Kidney (tissue), 13 donors: ENCODE measurements at regions not wholly inside any gene's neighbourhood (a gene's known extent, or its start where the extent isn't known, plus 50 kb on each side); places are given as distances from the start of the nearest gene placed in this dataset.

Source experiments
- DNase-seq, 5 donors: peaks; one replicate each; pipeline ENCODE4 v3.0.0-alpha.2; 2013 to 2020
- FAIRE-seq: peaks from 2 replicates; lab custom pipeline; 2012; peaks lifted over from hg19 to GRCh38; lab: Jason Lieb, UNC
- H3K27ac ChIP-seq, 2 donors: one replicate each; pipeline ENCODE4 v1.7.0; 2013; ENCODE audit warnings: low read depth in 2 of 2, low read length in 2 of 2, inconsistent platforms in 1 of 2
- H3K27me3 ChIP-seq: one replicate; pipeline ENCODE4 v1.7.1; 2013; ENCODE audit warnings: low read length, inconsistent platforms; ENCODE audit not compliant: control insufficient read depth, insufficient read depth
- H3K36me3 ChIP-seq, 3 donors: one replicate each; pipeline versions ENCODE4 v1.7.0 to v1.7.1; 2013; ENCODE audit warnings: low read length in 3 of 3, control low read depth in 1 of 3, inconsistent platforms in 1 of 3; ENCODE audit not compliant: insufficient read depth in 3 of 3, control insufficient read depth in 2 of 3
- H3K4me1 ChIP-seq, 3 donors: one replicate each; pipeline versions ENCODE4 v1.7.0 to v1.7.1; 2013; ENCODE audit warnings: low read length in 3 of 3, inconsistent platforms in 1 of 3, low read depth in 1 of 3; ENCODE audit not compliant: control insufficient read depth in 2 of 3, insufficient read depth in 2 of 3
- H3K4me3 ChIP-seq, 3 donors: one replicate each; pipeline versions ENCODE4 v1.7.0 to v1.8.1; 2013; ENCODE audit warnings: low read length in 3 of 3, control low read depth in 1 of 3, inconsistent platforms in 1 of 3
- H3K9ac ChIP-seq, 3 donors: one replicate each; pipeline versions ENCODE4 v1.7.0 to v1.7.1; 2013; ENCODE audit warnings: low read length in 3 of 3, control low read depth in 1 of 3, inconsistent platforms in 1 of 3
- H3K9me3 ChIP-seq, 3 donors: one replicate each; pipeline versions ENCODE4 v1.7.0 to v1.7.1; 2013; ENCODE audit warnings: low read length in 3 of 3, control low read depth in 1 of 3, inconsistent platforms in 1 of 3; ENCODE audit not compliant: control insufficient read depth in 2 of 3, insufficient read depth in 1 of 3
- intact Hi-C: fragments of 100-400 bp; cut with DNase I; formaldehyde crosslinking; loops from one replicate; pipeline ENCODE4 v1.11.1; 2022
- TF ChIP-seq, protein P1 (sequence below): IDR thresholded peaks from 3 replicates; pipeline ENCODE4 v1.5.1; 2012; ENCODE audit warnings: mild to moderate bottlenecking, moderate library complexity, borderline replicate concordance; ENCODE audit not compliant: insufficient read depth; ENCODE audit errors: extremely low read depth
- donor health status: control.
- donor health status: control.
- donor health status: control.
- donor health status: control.
- donor health status: control.
- donor health status: DM: yes; HTN: yes; CAD: no.
- donor health status: Normal renal cell carcinoma (clear cell type).

DNA sequence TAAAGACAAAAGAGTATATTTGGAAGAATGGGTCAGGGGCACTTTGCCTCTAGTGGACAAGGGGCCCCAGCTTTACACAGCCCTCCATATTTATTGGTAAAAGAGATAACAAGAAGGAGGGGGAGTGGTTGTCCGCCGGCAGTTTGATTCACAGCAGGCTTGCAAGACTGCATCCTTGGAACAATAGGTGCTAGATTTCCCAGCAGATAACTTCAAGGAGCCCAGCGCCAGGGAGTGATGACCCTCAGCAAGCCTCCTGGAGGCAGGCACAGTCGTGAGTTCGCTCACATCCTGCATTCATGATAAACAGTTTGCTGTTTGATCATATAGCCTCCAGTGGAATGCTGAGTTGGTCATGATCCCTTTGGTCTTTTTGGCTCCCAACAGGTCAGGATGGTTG is 67.8 kb upstream of the INCENP start:
- no peaks in the 10 kb centered on the region for H3K9me3 ChIP-seq
- FAIRE-seq, result no peak
- no peaks in the 10 kb centered on the region for H3K4me1 ChIP-seq
- H3K9ac ChIP-seq, result no peak overlapping the region
- DNase-seq, result no peak
- TF ChIP-seq, protein P1, sequence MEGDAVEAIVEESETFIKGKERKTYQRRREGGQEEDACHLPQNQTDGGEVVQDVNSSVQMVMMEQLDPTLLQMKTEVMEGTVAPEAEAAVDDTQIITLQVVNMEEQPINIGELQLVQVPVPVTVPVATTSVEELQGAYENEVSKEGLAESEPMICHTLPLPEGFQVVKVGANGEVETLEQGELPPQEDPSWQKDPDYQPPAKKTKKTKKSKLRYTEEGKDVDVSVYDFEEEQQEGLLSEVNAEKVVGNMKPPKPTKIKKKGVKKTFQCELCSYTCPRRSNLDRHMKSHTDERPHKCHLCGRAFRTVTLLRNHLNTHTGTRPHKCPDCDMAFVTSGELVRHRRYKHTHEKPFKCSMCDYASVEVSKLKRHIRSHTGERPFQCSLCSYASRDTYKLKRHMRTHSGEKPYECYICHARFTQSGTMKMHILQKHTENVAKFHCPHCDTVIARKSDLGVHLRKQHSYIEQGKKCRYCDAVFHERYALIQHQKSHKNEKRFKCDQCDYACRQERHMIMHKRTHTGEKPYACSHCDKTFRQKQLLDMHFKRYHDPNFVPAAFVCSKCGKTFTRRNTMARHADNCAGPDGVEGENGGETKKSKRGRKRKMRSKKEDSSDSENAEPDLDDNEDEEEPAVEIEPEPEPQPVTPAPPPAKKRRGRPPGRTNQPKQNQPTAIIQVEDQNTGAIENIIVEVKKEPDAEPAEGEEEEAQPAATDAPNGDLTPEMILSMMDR, result no peak
- intact Hi-C loops, result no loop called here
- H3K4me3 ChIP-seq, result no peak overlapping the region
- no peak overlapping the region for H3K27ac ChIP-seq
- H3K36me3 ChIP-seq, result no peaks in the 10 kb centered on the region
- no peaks in the 10 kb centered on the region for H3K27me3 ChIP-seq

- DNase-seq (peak in 2 of 5 donors; percentile 4 to 20), FAIRE-seq (no peak)
- Histone ChIP-seq H3K27ac (no peak overlapping the region), H3K9ac (no peak overlapping the region), H3K27me3 (no peaks in the 10 kb centered on the region), H3K4me1 (no peaks in the 10 kb centered on the region), H3K4me3 (no peak overlapping the region), H3K9me3 (no peaks in the 10 kb centered on the region), H3K36me3 (no peaks in the 10 kb centered on the region)
- intact Hi-C loops, result no loop called here
- TF ChIP-seq, protein P1, result peak; percentile 25
These were observed 69.2 kb upstream of the INCENP start for GRCh38 chr11:62054484-62055121.

DNA sequence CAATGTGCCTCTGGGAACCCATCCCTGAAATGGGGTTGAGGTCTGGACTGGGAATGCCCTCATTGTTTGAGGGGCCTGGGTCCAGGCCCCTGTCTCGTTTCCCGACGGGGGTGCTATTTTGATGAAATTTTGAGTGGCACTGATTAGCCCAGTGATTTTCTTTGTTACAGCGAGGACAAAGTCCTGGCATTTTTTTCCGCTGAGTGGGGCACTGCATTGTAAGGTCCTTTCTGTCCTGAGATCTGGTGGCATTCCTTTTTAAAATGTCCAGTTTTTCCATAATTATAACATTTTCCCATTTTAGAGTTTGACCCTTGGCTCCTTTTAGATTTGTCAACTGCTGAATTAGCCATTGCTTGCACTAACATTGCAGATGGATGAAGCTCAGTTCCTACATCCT is 69.7 kb upstream of the INCENP start:
- FAIRE-seq (no peak), DNase-seq (no peak)
- Histone ChIP-seq H3K4me1 (no peaks in the 10 kb centered on the region), H3K27me3 (no peaks in the 10 kb centered on the region), H3K9ac (no peak overlapping the region), H3K27ac (no peak overlapping the region), H3K9me3 (no peaks in the 10 kb centered on the region), H3K4me3 (no peak overlapping the region), H3K36me3 (no peaks in the 10 kb centered on the region)
- TF ChIP-seq, protein P1, result no peak
- intact Hi-C loops, result no loop called here

DNA sequence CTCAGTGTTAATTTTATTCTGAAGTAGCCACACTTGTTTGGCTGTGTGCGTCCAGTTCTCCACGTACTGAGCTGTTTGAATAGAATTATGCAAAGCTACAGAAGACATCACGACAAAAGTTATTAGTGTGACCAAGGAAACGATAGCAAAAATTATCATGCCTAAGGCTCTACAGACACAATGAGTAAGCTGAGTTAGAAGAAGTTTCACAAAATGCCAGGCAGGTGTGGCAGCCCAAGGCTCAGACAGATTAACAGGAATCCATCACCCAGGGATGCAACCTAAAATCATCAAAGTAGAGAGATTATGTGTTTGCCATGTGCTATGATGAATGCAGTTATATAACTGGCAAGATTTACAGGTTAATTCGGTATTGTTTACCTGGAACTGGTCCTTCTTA is 73.1 kb upstream of the INCENP start:
- no peaks in the 10 kb centered on the region for H3K27me3 ChIP-seq
- no peak overlapping the region for H3K9ac ChIP-seq
- H3K9me3 ChIP-seq, result no peaks in the 10 kb centered on the region
- no peaks in the 10 kb centered on the region for H3K36me3 ChIP-seq
- H3K4me1 ChIP-seq, result peaks cover 0 to 4% (median 3%) of the 10 kb centered on the region in 3 donors
- TF ChIP-seq, protein P1, result no peak
- intact Hi-C loops, result no loop called here
- no peak overlapping the region for H3K27ac ChIP-seq
- no peak for DNase-seq
- no peak overlapping the region for H3K4me3 ChIP-seq
- FAIRE-seq, result no peak
